Osteoblast (primary cell): ENCODE measurements at regions not wholly inside any gene's neighbourhood (a gene's known extent, or its start where the extent isn't known, plus 50 kb on each side); places are given as distances from the start of the nearest gene placed in this dataset.

ENCODE experiments used
- DNase-seq: peaks from one replicate; pipeline ENCODE4 v3.0.0; 2011; ENCODE audit warnings: low spot score, mixed read lengths; ENCODE audit not compliant: insufficient read length; ENCODE audit errors: missing footprints
- H2AFZ ChIP-seq: 2 replicates; pipeline ENCODE4 v1.6.0; 2011; ENCODE audit warnings: mild to moderate bottlenecking, low read length
- H3K27ac ChIP-seq: 2 replicates; pipeline ENCODE4 v1.5.1; 2011; ENCODE audit warnings: mild to moderate bottlenecking, low read depth, low read length, moderate library complexity
- H3K27me3 ChIP-seq: 2 replicates; pipeline ENCODE4 v1.6.0; 2012; ENCODE audit warnings: mild to moderate bottlenecking, control low read depth, inconsistent platforms, low read length, moderate library complexity; ENCODE audit not compliant: insufficient read depth
- H3K36me3 ChIP-seq: 2 replicates; pipeline ENCODE4 v1.5.1; 2011; ENCODE audit warnings: mild to moderate bottlenecking, low read length, control low read depth, moderate library complexity; ENCODE audit not compliant: insufficient read depth
- H3K4me1 ChIP-seq: 2 replicates; pipeline ENCODE4 v1.5.1; 2011; ENCODE audit warnings: mild to moderate bottlenecking, low read length, control low read depth, moderate library complexity; ENCODE audit not compliant: insufficient read depth
- H3K4me2 ChIP-seq: 2 replicates; pipeline ENCODE4 v1.6.0; 2011; ENCODE audit warnings: mild to moderate bottlenecking, low read length; ENCODE audit not compliant: insufficient read depth
- H3K4me3 ChIP-seq: fragments of 200-600 bp; sonication (generic); 3 replicates; pipeline ENCODE4 v1.5.1; 2012; ENCODE audit warnings: mild to moderate bottlenecking, low read length, inconsistent platforms; ENCODE audit not compliant: insufficient read depth
- H3K79me2 ChIP-seq: 2 replicates; pipeline ENCODE4 v1.6.0; 2012; ENCODE audit warnings: mild to moderate bottlenecking, low read length, control low read depth, inconsistent platforms; ENCODE audit not compliant: insufficient read depth
- H3K9me3 ChIP-seq: 2 replicates; pipeline ENCODE4 v1.5.1; 2011; ENCODE audit warnings: low read depth, low read length, control low read depth
- H4K20me1 ChIP-seq: 2 replicates; pipeline ENCODE4 v1.6.0; 2012; ENCODE audit warnings: mild to moderate bottlenecking, low read length, control low read depth; ENCODE audit not compliant: insufficient read depth
- CTCF ChIP-seq: IDR thresholded peaks from 2 replicates; pipeline ENCODE4 v1.5.1; 2011; ENCODE audit warnings: mild to moderate bottlenecking, low read depth, low read length, moderate library complexity; ENCODE audit errors: extremely low read depth

GRCh38 chr10:83193026-83193425 is 946.3 kb upstream of the GHITM start:
- no peak overlapping the region for H3K27ac ChIP-seq
- H3K36me3 ChIP-seq: no peaks in the 10 kb centered on the region
- DNase-seq: no peak
- no peaks in the 10 kb centered on the region for H4K20me1 ChIP-seq
- no peak overlapping the region for H3K4me2 ChIP-seq
- TF ChIP-seq CTCF: no peak
- no peaks in the 10 kb centered on the region for H3K4me1 ChIP-seq
- H3K27me3 ChIP-seq: no peaks in the 10 kb centered on the region
- H3K4me3 ChIP-seq: no peak overlapping the region
- no peaks in the 10 kb centered on the region for H3K9me3 ChIP-seq
- no peaks in the 10 kb centered on the region for H3K79me2 ChIP-seq
- no peak overlapping the region for H2AFZ ChIP-seq

DNA sequence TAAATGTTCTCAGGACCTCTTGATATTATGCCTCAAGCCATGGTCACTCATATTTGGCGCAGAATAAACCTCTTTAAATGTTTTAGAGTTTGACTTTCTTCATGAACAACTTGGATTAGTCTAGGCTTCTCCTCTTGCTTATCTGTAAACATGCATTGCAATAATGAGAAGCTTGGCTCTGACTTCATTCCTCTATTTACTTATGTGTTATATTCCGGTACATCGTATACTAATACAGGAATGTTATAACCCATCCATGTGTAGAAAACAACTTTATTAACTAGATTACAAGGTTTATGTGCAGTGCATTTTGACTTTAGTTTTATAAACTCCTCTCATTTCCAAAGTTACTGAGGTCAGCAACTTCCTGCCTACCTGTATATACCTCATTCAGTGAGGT is 944.3 kb upstream of the GHITM start:
- no peak overlapping the region for H3K4me2 ChIP-seq
- H3K36me3 ChIP-seq: no peaks in the 10 kb centered on the region
- no peak overlapping the region for H2AFZ ChIP-seq
- no peaks in the 10 kb centered on the region for H3K79me2 ChIP-seq
- H4K20me1 ChIP-seq: no peaks in the 10 kb centered on the region
- TF ChIP-seq CTCF: no peak
- H3K4me1 ChIP-seq: no peaks in the 10 kb centered on the region
- H3K27me3 ChIP-seq: no peaks in the 10 kb centered on the region
- no peaks in the 10 kb centered on the region for H3K9me3 ChIP-seq
- no peak for DNase-seq
- H3K4me3 ChIP-seq: no peak overlapping the region
- no peak overlapping the region for H3K27ac ChIP-seq

DNA sequence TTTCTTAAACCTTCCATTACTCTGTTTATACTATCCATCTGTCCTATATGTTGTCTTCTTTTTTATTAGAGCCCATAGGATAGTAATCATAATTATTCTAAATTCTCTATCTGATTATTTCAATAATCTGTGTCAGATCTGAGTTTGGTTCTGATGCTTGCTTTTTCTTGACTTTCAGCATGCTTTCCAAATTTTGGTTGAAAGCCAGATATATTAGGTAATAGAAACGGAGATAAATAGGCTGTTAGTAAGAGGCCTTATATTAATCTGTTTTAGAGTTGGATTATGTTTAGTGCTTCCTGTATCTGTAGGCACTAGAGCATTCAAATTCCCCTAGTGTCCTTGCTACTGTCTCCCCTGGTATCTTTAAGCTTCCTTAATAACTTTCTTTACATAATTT is 939.9 kb upstream of the GHITM start:
- no peak overlapping the region for H3K4me3 ChIP-seq
- H3K4me1 ChIP-seq: no peaks in the 10 kb centered on the region
- H3K27me3 ChIP-seq: no peaks in the 10 kb centered on the region
- H3K27ac ChIP-seq: no peak overlapping the region
- no peaks in the 10 kb centered on the region for H3K79me2 ChIP-seq
- DNase-seq: no peak
- no peaks in the 10 kb centered on the region for H3K9me3 ChIP-seq
- H4K20me1 ChIP-seq: no peaks in the 10 kb centered on the region
- H3K4me2 ChIP-seq: no peak overlapping the region
- TF ChIP-seq CTCF: no peak
- no peaks in the 10 kb centered on the region for H3K36me3 ChIP-seq
- no peak overlapping the region for H2AFZ ChIP-seq

DNA sequence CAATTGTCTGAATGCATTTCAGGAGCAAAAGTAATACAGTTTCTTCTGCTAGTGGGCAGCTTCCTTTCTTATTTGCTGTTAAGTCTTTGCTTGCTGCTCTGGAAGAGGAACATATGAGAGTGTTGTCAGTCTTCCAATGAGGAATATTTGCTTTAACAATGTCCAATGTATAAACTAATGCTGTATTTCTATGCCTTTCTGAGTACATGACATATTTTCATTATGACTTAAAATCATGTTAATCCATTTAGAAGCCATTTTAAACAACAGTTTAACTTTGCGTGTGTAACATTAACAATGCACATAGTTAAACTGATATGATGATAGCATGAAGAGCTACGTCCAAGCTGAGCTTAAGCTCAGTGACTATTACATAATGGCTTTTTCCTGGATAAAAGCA is 933.4 kb upstream of the GHITM start:
- Histone ChIP-seq H3K79me2 (no peaks in the 10 kb centered on the region), H3K4me1 (no peaks in the 10 kb centered on the region), H3K27me3 (no peaks in the 10 kb centered on the region), H3K36me3 (no peaks in the 10 kb centered on the region), H3K27ac (no peak overlapping the region), H2AFZ (no peak overlapping the region), H3K4me3 (no peak overlapping the region), H3K4me2 (no peak overlapping the region), H4K20me1 (no peaks in the 10 kb centered on the region), H3K9me3 (no peaks in the 10 kb centered on the region)
- no peak for DNase-seq
- TF ChIP-seq CTCF: no peak
